ENCODE measurements at regions not wholly inside any gene's neighbourhood (a gene's known extent, or its start where the extent isn't known, plus 50 kb on each side); places are given as distances from the start of the nearest gene placed in this dataset.

- POLR2A ChIA-PET, result no interaction called here
Observed at GRCh38 chr3:70392227-70392626, 79.8 kb upstream of the MDFIC2 start.

GRCh38 chr3:70387889-70388288, 75.5 kb upstream of the MDFIC2 start:
- intact Hi-C loops (cut with micrococcal nuclease), result no loop called here
- CTCF ChIA-PET (ENCODE audit: low intra/inter-chr PET ratio), result no interaction called here

More at GRCh38 chr3:70392227-70392626, 79.8 kb upstream of the MDFIC2 start:
- Histone ChIP-seq H3K9ac (ENCODE audit: insufficient read depth in 1 of 2, low read depth in 2 of 2, low read length in 2 of 2) (no peak overlapping the region), H3K27ac (ENCODE audit: extremely low read depth, low read depth, low read length) (no peak overlapping the region), H3K9me3 (replicated peaks; ENCODE audit: control insufficient read depth, insufficient read depth, low read depth, low read length) (no peaks in the 10 kb centered on the region), H3K36me3 (ENCODE audit: control insufficient read depth, insufficient read depth, low read length) (no peaks in the 10 kb centered on the region), H3K4me2 (ENCODE audit: insufficient read depth, low read length) (no peak overlapping the region), H3K4me1 (replicated peaks in 1 of 2; ENCODE audit: control insufficient read depth in 2 of 2, insufficient read depth in 2 of 2, low read length in 2 of 2) (no peaks in the 10 kb centered on the region), H3K9me1 (ENCODE audit: control insufficient read depth, insufficient read depth, low read length) (no peaks in the 10 kb centered on the region), H2AFZ (ENCODE audit: low read depth, low read length) (no peak overlapping the region), H4K20me1 (replicated peaks; ENCODE audit: control insufficient read depth, insufficient read depth, low read length) (no peaks in the 10 kb centered on the region), H3K79me2 (ENCODE audit: control insufficient read depth, insufficient read depth, low read length) (no peaks in the 10 kb centered on the region), H3K27me3 (ENCODE audit: control insufficient read depth in 2 of 2, insufficient read depth in 2 of 2, low read length in 2 of 2) (no peaks in the 10 kb centered on the region), H3K4me3 (no peak overlapping the region)
- 0% methylated on average over 1 of the region's 1 CpG for WGBS (ENCODE audit: insufficient coverage, low coverage, missing lambda C conversion rate)
- BruUV-seq (replicated peaks), result no TSS peak
- in situ Hi-C loops (cut with MboI) (no loop called here), intact Hi-C loops (cut with micrococcal nuclease) (no loop called here)
- no peak for ATAC-seq
- CTCF ChIA-PET (ENCODE audit: low intra/inter-chr PET ratio), result no interaction called here
- no peak for TF ChIP-seq SUPT5H (IDR thresholded peaks at IDR 0.05)
- TF ChIP-seq ZNF224 (CRISPR knock-in tag; IDR thresholded peaks at IDR 0.05), result no peak
- TF ChIP-seq ZNF184 (CRISPR knock-in tag; IDR thresholded peaks at IDR 0.05), result no peak
- TF ChIP-seq RHOXF2B (CRISPR knock-in tag; conservative IDR thresholded peaks at IDR 0.05), result no peak
- DNase-seq (ENCODE audit: extremely low read depth in 1 of 4, low spot score in 3 of 4), result no peak
- no peak for FAIRE-seq

More at GRCh38 chr3:70387889-70388288, 75.5 kb upstream of the MDFIC2 start:
- DNase-seq (ENCODE audit: extremely low read depth in 1 of 4, low spot score in 3 of 4) (no peak), FAIRE-seq (no peak), ATAC-seq (no peak)
- Histone ChIP-seq H3K36me3 (ENCODE audit: control insufficient read depth, insufficient read depth, low read length) (no peaks in the 10 kb centered on the region), H3K27ac (ENCODE audit: extremely low read depth, low read depth, low read length) (no peak overlapping the region), H3K9me1 (ENCODE audit: control insufficient read depth, insufficient read depth, low read length) (no peaks in the 10 kb centered on the region), H3K4me3 (no peak overlapping the region), H4K20me1 (replicated peaks; ENCODE audit: control insufficient read depth, insufficient read depth, low read length) (no peaks in the 10 kb centered on the region), H2AFZ (ENCODE audit: low read depth, low read length) (no peak overlapping the region), H3K4me2 (ENCODE audit: insufficient read depth, low read length) (no peak overlapping the region), H3K79me2 (ENCODE audit: control insufficient read depth, insufficient read depth, low read length) (no peaks in the 10 kb centered on the region), H3K4me1 (replicated peaks in 1 of 2; ENCODE audit: control insufficient read depth in 2 of 2, insufficient read depth in 2 of 2, low read length in 2 of 2) (no peaks in the 10 kb centered on the region), H3K9me3 (replicated peaks; ENCODE audit: control insufficient read depth, insufficient read depth, low read depth, low read length) (no peaks in the 10 kb centered on the region), H3K27me3 (ENCODE audit: control insufficient read depth in 2 of 2, insufficient read depth in 2 of 2, low read length in 2 of 2) (no peaks in the 10 kb centered on the region), H3K9ac (ENCODE audit: insufficient read depth in 1 of 2, low read depth in 2 of 2, low read length in 2 of 2) (no peak overlapping the region)
- no TSS peak for BruUV-seq (replicated peaks)
- in situ Hi-C loops (cut with MboI), result no loop called here
- POLR2A ChIA-PET, result no interaction called here
- no peak for TF ChIP-seq RAD21 (CRISPR knock-in tag; conservative IDR thresholded peaks at IDR 0.05 in 1 of 2, IDR thresholded peaks at IDR 0.05 in 1 of 2)
- no peak for TF ChIP-seq HDAC3 (IDR thresholded peaks at IDR 0.05; ENCODE audit: borderline replicate concordance, partially characterized antibody)
- TF ChIP-seq ZNF165 (CRISPR knock-in tag; IDR thresholded peaks at IDR 0.05; ENCODE audit: borderline replicate concordance), result no peak
- no peak for TF ChIP-seq EGR1 (conservative IDR thresholded peaks at IDR 0.05)
- TF ChIP-seq MAFK (IDR thresholded peaks at IDR 0.05; ENCODE audit: low read length), result no peak
- no peak for TF ChIP-seq MCM5 (IDR thresholded peaks at IDR 0.05; ENCODE audit: low read depth)
- WGBS (ENCODE audit: insufficient coverage, low coverage, missing lambda C conversion rate), result 4% methylated on average over 3 of the region's 3 CpGs
